Esophagus squamous epithelium (tissue), 4 donors: ENCODE measurements at regions not wholly inside any gene's neighbourhood (a gene's known extent, or its start where the extent isn't known, plus 50 kb on each side); places are given as distances from the start of the nearest gene placed in this dataset.

Source experiments
- POLR2A ChIP-seq, 4 donors: fragments of 450-650 bp; IDR thresholded peaks; one replicate each; pipeline ENCODE4 v1.6.1; 2017; ENCODE audit warnings: antibody characterized with exemption in 4 of 4, mild to moderate bottlenecking in 4 of 4, moderate library complexity in 3 of 4
- TF ChIP-seq, protein P1 (sequence below), 6 experiments: fragments of 450-650 bp in 4 of 6; fragments of 200-600 bp in 2 of 6; sonication (generic) in 2 of 6; IDR thresholded peaks; one replicate each; pipeline ENCODE4 v1.5.1; 2016 to 2019; ENCODE audit warnings: antibody characterized with exemption in 6 of 6, mild to moderate bottlenecking in 4 of 6, moderate library complexity in 4 of 6

- TF ChIP-seq, protein P1, sequence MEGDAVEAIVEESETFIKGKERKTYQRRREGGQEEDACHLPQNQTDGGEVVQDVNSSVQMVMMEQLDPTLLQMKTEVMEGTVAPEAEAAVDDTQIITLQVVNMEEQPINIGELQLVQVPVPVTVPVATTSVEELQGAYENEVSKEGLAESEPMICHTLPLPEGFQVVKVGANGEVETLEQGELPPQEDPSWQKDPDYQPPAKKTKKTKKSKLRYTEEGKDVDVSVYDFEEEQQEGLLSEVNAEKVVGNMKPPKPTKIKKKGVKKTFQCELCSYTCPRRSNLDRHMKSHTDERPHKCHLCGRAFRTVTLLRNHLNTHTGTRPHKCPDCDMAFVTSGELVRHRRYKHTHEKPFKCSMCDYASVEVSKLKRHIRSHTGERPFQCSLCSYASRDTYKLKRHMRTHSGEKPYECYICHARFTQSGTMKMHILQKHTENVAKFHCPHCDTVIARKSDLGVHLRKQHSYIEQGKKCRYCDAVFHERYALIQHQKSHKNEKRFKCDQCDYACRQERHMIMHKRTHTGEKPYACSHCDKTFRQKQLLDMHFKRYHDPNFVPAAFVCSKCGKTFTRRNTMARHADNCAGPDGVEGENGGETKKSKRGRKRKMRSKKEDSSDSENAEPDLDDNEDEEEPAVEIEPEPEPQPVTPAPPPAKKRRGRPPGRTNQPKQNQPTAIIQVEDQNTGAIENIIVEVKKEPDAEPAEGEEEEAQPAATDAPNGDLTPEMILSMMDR (IDR thresholded peaks at IDR 0.05) = no peak
- TF ChIP-seq POLR2A (IDR thresholded peaks at IDR 0.05) = no peak
These were observed 1767.0 kb downstream of the MAT2B start for GRCh38 chr5:165272436-165272835.
